ENCODE measurements at regions not wholly inside any gene's neighbourhood (a gene's known extent, or its start where the extent isn't known, plus 50 kb on each side); places are given as distances from the start of the nearest gene placed in this dataset.
A peak's percentile ranks its signal among the peaks of the same experiment; 100 is the strongest.

DNA sequence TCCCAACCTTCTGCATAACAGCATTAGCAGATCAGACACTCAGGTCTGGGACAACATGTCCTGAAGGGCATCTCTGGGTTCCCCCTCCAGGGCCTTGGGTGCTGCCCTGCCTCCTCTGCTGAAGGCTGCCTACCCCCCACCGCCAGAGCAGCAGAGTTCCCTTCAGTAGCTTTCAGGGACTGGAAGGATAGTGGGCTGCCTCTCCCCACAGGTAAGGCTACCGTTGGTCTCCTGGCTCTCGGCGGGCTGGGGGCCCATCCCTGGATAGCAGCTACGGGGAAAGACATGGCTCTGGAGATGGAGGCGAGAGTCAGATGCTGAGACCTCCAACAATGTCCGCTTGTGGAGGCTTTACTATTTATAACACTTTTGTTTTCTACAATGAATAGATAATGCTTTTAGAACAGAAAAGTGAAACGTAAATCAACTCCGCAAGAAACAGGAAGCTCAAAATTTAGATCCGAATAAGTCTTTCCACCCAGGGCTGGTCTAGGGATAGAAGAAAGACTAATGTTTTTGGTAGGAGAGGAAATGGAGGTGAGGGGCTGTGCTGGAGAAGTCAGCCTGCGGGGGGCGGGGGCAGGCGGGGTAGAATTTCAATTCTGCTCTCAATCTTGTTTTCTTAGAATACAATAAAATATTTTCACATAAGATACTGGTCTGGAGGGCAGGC is 58.4 kb downstream of the ARL4C start:
- DNase-seq (ENCODE audit: low read depth), result no peak

DNA sequence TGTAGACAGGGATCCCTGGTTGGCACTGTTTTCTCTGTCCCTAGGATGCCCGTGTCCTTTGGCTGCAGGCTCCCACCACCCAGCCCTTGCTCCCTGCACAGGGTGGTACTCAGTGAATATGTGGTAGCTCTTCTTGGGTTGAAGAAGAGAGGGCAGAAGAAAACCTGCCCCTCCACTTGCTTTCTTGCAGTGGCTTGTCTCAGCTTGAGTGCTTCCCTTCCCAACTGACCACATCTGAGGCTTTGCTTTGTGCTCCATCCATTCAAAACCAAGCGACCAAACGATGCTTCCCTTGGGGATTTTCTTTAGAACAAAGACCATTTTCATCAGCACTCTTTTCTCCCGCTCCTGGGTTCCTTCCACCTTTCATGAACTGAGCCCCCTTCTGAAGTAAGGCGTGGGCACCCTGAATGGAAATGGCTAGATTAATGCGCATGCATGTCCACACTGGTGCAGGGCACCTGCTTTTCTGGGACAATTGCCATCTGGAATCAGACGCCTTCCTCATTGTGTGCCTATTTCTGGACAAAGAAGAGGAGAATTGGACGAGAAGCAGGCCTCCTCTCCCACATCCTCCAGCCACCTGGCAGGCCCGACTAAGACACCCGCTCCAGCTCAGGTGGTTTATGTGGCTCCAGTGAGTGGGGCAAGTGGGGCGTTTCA is 59.1 kb downstream of the ARL4C start:
- DNase-seq (ENCODE audit: low read depth), result no peak

DNA sequence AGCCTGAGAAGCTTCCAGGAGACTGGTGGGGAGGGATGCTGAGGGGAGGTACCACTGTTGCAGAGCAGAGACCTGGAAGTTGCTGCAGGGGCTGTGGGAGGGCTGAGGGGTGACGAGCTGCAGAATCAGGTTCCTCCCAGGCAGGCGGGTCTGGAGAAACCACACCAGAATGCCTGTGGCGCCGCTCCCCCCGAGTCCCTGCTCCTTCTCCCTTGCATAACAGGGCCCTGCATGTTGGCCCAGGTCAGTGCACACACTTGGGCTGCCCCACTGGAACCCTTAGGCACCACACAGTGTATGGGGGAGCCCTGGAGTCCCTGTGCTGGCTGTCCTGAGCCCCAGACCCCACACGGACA is 60.4 kb downstream of the ARL4C start:
- DNase-seq (ENCODE audit: low read depth), result no peak

DNA sequence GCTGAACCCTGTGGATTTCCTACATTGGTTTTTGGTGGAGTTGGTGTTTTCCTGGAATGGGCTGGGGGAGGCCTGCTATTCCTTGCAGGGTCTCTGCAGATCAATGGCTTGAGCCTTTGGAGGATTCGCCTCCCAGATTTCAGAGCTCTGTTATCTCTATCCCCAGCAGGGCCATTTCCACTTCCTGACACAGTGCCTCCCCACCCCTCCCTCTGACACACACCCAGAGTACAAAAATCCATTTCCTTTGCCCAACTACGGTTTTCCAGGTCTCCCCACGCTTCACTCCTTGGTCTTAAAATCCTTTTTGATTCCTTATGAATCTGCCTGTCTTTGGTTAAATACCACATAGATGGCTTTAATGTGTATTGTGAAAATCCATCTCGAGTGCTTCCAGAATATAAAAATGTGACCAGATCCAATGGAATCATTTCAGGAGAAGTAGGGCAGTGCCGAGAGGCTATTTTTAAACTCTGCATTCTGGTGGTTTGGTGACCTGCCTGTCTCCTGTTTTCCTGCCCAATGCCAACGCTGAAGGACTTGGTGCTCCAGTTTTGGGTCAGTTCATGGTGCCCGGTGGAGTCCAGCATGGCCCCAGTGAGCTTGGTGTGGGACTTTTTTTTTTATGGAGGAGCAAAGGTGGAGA is 60.9 kb downstream of the ARL4C start:
- DNase-seq (ENCODE audit: low read depth), result no peak

DNA sequence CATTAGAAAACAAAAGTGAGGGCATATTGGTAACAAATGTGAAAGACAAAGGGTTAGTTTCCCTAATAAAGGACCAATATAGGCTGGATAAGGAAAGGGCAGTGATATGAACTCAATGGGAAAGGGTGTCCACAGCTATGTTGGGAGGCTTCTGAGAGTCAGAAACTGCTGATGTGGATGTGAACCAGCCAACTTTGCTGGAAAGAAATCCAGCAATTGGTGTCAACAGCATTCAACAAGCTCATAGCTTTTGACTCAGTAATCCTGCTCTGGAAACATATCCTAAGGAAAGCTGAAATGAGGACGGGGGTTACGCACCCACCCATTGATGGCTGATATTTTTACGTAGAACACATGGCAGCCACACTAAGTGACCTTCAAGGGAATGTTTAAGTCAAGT is 63.7 kb downstream of the ARL4C start:
- no peak for DNase-seq (ENCODE audit: low read depth)

DNA sequence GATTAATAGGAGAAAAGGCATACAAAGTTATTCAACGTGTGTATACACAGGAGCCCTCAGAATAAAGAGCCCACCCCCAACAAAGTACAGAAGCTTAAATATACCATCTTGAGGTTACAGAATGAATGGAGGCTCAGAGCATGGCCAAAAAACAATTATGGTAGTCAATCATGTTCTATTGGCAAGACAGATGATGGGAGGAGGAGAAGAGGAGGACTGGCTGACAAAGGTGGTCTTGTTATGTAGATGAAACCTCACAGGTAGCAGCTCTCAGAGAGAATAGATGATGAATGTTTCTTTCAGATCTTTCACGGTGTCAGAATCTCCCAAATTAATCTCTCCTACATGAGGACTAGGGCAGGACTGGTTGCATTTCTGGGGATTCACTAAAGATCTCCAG is 66.0 kb downstream of the ARL4C start:
- DNase-seq (ENCODE audit: low read depth), result no peak

DNA sequence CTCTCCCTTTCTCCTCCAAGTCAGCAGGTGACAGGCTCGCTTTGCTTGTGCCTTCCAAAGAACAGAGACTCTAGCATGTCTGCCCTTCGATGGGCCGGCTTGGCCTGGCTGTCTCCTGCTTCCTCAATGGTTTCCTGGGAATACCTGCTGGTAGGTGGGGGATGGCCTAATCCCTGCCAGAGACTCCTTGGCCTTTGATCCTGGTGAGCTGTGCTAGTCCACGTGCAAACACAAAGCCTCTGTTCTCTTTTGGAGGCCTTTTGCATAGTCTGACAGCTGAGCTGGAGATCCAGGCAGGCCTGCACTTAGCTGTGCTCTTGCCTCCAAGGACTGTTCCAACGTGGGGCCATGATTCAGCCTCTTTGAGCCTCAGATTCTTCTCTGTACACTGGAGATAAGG is 67.6 kb downstream of the ARL4C start:
- DNase-seq (ENCODE audit: low read depth), result no peak

DNA sequence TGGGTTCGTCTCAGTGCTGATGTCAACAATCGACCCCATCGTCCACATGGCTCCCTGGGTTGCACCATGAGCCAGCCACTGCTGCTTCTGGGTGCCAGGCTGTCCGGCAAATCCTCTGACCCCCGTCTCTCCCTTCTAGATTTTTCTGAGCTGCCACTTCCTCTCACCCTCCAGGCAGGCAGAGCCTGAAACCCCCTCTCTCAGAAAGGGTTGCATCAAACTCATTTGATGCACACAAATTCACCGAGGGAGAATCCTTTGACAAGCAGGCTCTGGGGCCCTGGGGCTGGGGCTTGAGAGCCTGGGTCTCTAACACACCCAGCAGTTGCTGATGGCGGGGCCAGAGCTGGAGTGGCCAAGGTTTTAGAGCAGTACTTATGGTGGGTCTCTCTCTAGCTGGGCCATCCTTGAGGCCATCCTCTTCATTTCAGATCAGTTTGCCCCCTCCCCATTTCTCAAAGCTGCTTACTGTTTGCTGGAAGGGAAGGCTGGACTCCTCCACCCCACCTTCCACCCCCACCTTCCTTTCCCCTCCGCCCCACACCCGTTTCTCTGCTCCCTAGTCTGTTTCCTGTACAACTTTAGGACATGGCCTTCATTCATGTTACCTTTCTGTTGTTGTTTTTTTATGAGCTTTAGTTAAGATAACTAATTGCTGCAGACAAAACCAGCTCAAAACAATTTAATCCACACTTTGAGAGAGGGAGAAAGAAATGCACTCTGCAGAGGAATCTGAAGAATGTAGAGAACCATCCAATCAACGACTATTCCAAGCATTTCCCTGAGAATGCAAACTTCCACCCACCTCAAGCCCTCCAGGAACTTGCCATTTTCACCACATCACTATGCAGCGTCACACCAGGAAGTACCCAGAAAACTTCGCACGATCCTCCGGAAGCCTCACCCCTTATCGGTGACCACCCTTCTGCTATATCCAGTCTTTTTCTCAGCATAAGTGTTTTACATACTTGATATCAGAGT is 69.5 kb downstream of the ARL4C start:
- no peak for DNase-seq (ENCODE audit: low read depth)

DNA sequence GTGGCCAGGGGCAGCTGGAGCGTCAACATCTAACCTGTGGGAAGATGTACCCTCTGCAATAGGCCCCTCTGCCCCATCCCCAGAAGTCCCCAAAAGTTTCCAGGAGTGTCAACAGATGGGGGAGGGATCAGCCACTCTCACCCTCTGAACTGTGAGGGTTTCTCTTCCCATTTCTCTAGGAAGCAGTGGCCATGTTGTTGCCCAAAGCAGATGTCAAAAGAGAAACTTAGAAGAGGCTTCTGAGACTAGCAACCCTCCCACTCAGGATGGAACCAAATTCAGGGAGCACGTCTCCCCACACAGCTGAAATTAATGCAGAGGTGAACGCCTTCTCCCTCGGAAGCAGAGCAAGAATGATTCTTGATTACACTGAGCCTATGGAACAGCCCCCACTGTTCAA is 70.3 kb downstream of the ARL4C start:
- no peak for DNase-seq (ENCODE audit: low read depth)

DNA sequence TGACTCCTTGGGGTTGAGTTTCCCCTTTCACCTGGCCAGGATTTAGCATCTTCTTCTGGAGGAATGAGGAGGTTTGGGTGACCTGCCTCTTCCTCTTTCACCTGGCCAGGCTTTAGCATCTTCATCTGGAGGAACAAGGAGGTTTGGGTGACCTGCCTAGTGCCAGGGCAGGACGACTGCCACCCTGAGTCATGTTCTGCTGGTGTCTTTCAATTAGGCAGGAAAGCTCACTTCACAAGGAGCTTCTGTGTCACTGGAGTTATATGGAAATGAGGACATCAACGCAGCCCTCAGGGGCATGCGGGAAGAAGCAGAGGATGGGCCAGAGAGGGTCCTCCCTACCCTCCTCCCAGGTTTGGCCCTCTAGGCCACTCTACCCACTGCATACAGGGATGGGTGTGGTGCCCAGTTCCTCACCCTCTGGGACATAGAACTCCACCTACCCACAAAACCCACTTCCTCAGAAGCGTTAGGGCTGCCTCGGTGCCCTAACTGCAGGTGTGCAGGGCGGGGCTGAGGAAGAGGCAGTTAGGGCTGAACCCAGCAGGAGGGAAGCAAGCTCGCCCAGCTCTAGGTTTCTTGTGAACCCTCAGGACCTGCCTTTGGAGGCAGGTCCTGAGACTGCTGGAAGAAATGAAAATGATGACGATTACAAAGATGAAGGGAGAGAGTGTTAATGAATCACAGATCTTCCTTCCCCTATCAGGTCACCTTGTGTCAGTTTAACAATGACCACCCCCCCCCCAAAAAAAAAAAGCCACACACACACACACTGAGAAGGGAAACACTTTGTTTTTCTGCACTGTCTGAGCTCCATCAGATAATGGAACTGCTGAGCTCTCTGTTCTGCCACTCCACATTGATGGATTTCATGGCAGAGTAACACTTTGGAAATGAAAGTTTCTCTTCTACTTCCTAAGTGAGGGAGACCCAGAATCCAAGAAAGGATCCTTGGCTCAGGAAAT is 71.0 kb downstream of the ARL4C start:
- DNase-seq (ENCODE audit: low read depth), result no peak

DNA sequence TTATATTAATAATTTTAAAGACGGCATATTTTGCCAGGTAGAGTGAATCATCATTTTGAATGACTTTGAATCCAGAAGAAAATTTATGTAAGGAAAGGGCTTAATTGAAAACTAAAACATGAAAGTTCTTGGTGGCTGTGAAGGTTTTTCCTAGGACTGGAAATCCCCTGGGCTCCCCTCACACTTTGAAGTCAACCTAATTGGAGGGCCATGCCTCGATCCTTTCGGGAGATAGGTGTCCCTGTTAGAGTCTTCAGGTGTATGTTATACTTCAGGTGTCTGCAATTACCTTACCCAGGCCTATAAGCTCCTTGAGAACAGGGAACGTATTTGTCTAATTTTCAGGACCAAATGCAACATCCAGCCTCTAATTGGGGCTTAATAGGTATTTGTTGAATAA is 73.0 kb downstream of the ARL4C start:
- no peak for DNase-seq (ENCODE audit: low read depth)

DNA sequence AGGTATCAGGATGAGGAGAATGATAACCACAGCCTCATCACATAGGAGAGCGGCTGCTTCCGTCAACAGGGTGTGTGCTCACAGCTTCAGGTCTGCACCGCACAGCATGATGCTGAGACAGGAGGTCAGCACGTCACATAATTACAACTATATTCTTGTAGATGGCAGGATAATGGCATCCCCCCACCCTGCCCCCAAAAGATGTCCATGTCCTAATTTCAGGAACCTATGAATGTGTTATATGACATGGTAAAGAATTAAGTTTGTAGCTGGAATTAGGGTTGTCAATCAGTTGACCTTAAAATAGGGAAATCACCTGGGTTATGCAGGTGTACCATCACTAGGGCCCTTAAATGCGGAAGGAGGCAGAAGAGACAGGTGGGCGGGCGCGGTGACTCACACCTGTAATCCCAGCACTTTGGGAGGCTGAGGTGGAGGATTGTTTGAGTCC is 73.9 kb downstream of the ARL4C start:
- DNase-seq (ENCODE audit: low read depth), result no peak

DNA sequence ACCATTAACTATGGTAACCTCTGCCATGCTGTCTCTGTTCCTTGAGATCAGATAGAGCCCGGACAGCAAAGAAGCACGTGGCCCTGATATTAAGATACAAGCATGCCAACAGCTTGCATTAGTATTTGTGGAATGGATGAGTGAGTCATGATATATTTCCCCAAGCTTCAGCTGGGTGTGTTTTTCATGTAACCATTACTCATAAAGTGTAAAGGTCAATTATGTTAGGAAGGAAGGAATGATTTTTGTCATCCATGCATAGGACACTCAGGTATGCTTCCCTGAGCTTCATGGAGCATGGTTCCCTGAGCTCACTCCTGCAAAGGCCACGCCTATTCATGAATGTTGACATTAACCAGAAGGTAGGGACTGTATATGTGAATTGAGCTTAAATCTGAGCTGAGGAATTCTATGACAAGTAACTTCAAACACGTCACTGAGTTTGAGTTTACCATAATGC is 74.6 kb downstream of the ARL4C start:
- peak; percentile 69 for DNase-seq (ENCODE audit: low read depth)

DNA sequence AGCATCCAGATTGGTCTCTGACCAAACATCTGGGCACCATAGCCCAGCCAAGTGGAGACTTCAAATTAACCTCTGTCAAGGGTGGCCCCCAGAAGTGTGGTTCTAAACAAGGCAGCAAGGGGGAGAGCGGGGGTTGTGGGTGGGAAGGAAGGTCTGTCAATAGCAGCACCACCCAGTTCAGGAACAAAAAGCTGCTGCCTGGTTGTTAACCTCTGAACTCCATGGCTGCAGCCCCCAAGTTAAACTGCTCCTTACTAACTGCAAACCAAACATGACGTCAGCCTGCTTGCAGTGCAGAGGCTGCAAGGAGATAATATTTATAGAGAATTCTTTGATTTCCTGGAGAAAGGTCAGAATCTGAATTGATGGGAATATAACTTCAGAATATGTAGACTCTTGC is 76.5 kb downstream of the ARL4C start:
- DNase-seq (ENCODE audit: low read depth), result no peak

DNA sequence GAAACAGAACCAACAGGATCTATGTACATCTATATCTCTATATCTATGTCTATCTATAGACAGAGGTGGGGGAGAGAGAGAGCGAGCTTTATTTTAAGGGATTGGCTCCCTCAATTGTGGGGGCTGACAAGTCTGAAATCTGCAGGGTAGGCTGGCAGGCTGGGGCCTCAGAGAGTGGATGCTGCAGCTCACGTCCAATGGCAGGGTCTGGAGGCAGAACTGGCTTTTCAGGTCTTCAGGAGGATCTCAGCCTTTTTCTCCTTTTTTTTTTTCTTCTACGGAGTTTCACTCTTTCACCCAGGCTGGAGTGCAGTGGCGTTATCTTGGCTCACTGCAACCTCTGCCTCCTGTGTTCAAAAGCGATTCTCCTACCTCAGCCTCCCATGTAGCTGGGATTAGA is 77.2 kb downstream of the ARL4C start:
- DNase-seq (ENCODE audit: low read depth), result no peak

DNA sequence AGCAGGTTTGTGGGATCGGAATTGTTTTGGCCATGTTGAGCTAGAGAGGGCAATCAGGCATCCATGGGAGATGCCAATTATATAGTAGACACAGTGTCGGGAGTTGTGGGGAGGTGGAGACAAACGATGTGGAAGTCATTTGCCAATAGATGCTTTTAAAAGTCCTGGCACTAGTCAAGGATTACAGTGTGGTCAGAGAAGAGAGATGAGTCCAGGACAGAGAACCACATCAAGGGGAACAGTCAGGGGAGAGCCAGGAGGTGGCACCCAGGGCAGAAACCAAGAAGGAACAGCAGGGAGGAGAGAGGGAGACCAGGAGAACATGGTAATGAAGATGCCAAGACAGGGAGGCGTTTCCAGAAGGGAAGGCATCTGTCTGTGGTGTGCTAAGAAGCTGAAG is 81.2 kb downstream of the ARL4C start:
- DNase-seq (ENCODE audit: low read depth), result no peak

DNA sequence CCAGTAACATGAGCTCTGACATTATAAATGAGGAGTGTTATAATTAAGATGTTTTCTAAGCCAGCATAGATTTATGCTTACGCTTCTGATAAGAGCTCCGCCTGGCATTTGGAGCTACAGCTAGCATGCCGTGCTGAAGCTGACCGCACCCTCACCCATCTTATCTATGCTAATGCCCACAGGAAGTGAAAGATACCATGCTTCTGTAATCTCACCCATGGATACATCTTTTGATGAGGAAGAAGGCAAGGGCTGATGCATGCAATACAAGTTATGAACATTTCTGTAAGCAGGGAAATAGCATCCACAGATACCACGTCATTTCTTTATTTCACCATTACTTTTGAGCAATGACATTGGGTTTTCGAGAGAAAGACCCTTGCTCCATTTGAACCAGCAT is 82.3 kb downstream of the ARL4C start:
- DNase-seq (ENCODE audit: low read depth), result no peak

DNA sequence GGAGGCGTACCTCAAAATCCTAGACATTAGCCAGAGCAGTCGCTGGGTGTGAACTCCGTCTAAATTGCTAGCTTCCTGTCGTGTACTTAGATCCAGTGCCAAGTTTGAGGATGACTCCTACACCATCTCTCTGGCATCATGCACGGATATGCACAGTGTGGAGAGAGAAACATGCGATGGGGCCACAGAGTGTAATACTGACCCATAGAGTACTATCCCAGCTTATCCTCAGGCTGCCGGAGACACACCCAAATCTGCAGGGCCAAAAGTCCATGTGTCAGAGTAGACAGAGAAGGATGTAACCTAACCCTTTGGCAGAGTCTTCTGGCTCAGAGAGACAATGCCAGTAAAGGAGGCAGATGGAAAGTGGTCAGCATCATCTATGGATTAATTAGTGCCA is 84.2 kb downstream of the ARL4C start:
- no peak for DNase-seq (ENCODE audit: low read depth)

DNA sequence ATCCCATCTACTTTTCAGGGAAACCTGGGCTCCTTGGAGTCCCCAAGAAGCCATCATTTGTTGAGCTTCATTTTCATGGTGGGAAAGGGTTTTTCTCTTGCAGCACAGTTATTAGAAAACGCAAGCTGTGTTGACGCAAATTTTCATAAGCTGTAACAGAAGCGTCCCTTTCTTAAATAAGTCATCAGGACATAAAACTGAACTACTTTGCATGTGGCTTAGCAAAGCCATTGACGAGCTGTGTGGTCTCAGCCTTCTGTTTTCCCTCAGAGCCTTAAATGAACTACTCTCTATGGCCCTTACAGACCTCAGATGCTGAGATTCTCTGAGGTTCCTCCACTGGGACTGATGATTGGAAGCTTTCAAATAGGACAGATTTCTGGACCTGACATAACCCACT is 85.1 kb downstream of the ARL4C start:
- no peak for DNase-seq (ENCODE audit: low read depth)

DNA sequence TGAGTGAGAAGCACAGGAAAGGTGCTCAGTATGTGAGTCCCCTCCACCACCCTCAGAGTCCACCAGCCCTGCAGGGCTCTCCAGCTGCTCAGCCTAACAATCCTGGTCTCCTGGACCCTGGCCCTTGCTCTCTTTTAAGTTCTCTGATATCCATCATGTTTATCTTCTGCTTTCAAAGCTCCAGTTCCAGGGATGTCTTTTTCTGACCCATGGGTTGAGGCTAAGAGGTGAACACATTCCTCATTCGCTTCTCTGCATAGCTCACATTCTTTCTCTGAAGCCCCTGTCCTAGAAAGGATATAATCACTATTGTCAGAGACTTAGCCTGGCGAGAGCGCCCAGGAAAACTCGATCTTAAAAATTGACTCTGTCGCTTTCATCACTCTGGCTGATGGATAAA is 86.4 kb downstream of the ARL4C start:
- no peak for DNase-seq (ENCODE audit: low read depth)

DNA sequence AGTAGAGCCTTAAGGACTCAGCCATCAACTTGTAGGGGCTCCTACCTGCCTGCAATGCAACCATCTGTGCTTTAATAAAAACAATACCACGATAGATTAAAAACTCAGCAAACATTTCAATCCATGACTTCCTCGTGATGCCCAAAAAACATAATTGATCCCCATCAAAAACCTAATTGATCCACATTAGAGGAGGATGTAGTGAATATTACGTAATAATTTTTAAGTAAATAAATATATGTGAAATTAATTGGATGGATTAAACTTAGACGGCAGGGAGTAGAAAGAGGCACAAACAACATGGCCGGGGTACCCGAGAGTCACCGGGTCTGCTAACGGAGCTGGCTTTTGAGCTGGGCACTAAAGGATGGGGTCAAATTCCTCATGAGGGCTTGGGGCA is 87.3 kb downstream of the ARL4C start:
- DNase-seq (ENCODE audit: low read depth), result no peak

Data from GM04504 (cell line).